ENCODE measurements at regions not wholly inside any gene's neighbourhood (a gene's known extent, or its start where the extent isn't known, plus 50 kb on each side); places are given as distances from the start of the nearest gene placed in this dataset.

GRCh38 chr5:71865665-71866320 lies 146.7 kb downstream of the CARTPT start:
- DNase-seq = no peak

- DNase-seq = no peak
Observed at GRCh38 chr5:71872311-71872864, 153.3 kb downstream of the CARTPT start.

- no peak for DNase-seq
Observed at GRCh38 chr5:71873191-71873591, 154.1 kb downstream of the CARTPT start.

GRCh38 chr5:71874521-71874920 lies 155.4 kb downstream of the CARTPT start:
- DNase-seq = no peak

GRCh38 chr5:71877511-71877910 lies 158.4 kb downstream of the CARTPT start:
- no peak for DNase-seq

GRCh38 chr5:71880536-71880935 lies 161.5 kb downstream of the CARTPT start:
- DNase-seq = no peak

- no peak for DNase-seq
Observed at GRCh38 chr5:71882826-71883741, 164.0 kb downstream of the CARTPT start.

- DNase-seq = no peak
Observed at GRCh38 chr5:71883742-71884103, 164.6 kb downstream of the CARTPT start.

GRCh38 chr5:71884926-71885325 lies 165.9 kb downstream of the CARTPT start:
- no peak for DNase-seq

GRCh38 chr5:71886406-71886805 lies 167.3 kb downstream of the CARTPT start:
- no peak for DNase-seq

GRCh38 chr5:71887680-71888079 lies 168.6 kb downstream of the CARTPT start:
- DNase-seq = peak; percentile 66 to 76

GRCh38 chr5:71891406-71891805 lies 172.3 kb downstream of the CARTPT start:
- no peak for DNase-seq

- no peak for DNase-seq
Observed at GRCh38 chr5:71891856-71892255, 172.8 kb downstream of the CARTPT start.

- DNase-seq = no peak
Observed at GRCh38 chr5:71892641-71893365, 173.7 kb downstream of the CARTPT start.

GRCh38 chr5:71893451-71893850 lies 174.4 kb downstream of the CARTPT start:
- DNase-seq = no peak

- no peak for DNase-seq
Observed at GRCh38 chr5:71894091-71894490, 175.0 kb downstream of the CARTPT start.

- no peak for DNase-seq
Observed at GRCh38 chr5:71895546-71895945, 176.5 kb downstream of the CARTPT start.

- no peak for DNase-seq
Observed at GRCh38 chr5:71899865-71900342, 180.8 kb downstream of the CARTPT start.

- no peak for DNase-seq
Observed at GRCh38 chr5:71903808-71904207, 184.7 kb downstream of the CARTPT start.

- no peak for DNase-seq
Observed at GRCh38 chr5:71904852-71905251, 185.8 kb downstream of the CARTPT start.

- DNase-seq = no peak
Observed at GRCh38 chr5:71905834-71906711, 187.0 kb downstream of the CARTPT start.

GRCh38 chr5:71907001-71907588 lies 188.0 kb downstream of the CARTPT start:
- no peak for DNase-seq
